ENCODE measurements at regions not wholly inside any gene's neighbourhood (a gene's known extent, or its start where the extent isn't known, plus 50 kb on each side); places are given as distances from the start of the nearest gene placed in this dataset.

DNA sequence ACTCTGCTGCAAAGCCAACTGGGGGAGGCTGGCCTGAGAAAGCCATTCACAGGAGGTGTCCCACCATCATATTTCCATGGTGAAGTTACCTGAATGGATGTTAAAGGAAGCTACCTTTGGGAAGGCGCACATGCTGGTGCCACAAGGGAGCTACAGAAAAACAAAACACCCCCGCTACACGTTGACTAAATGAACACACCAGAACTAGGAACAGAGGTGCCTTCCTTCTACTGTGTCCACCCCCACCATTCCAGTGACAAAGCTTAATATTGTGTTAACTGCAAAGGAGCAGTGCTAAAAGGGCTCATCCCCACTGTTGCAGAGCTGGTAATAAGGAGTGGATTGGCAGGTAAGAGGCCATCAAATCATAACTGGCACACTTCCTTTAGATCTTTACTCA lies 420.0 kb upstream of the PODXL start:
- H3K4me2 ChIP-seq (ENCODE audit: low read length) = no peak overlapping the region
- H3K27ac ChIP-seq (ENCODE audit: low read depth, low read length) = no peak overlapping the region
- no peaks in the 10 kb centered on the region for H3K36me3 ChIP-seq (ENCODE audit: insufficient read depth, low read length)
- H3K4me1 ChIP-seq (ENCODE audit: insufficient read depth, low read length) = no peaks in the 10 kb centered on the region
- no peaks in the 10 kb centered on the region for H3K79me2 ChIP-seq (ENCODE audit: insufficient read depth, low read length)
- Mint-ChIP-seq H3K9me3 (ENCODE audit: unreplicated experiment) (peaks cover 5% of the 10 kb centered on the region), H3K4me1 (ENCODE audit: low read depth, unreplicated experiment) (no peaks in the 10 kb centered on the region), H3K27ac (ENCODE audit: unreplicated experiment) (no peak overlapping the region), H3K36me3 (ENCODE audit: low read depth, unreplicated experiment) (no peaks in the 10 kb centered on the region), H3K27me3 (ENCODE audit: low read depth, unreplicated experiment) (peaks cover 3% of the 10 kb centered on the region), H3K4me3 (ENCODE audit: unreplicated experiment) (no peak overlapping the region)
- no peak for TF ChIP-seq EZH2 (IDR thresholded peaks at IDR 0.05; ENCODE audit: insufficient read depth, low read length)
- TF ChIP-seq, protein P1, sequence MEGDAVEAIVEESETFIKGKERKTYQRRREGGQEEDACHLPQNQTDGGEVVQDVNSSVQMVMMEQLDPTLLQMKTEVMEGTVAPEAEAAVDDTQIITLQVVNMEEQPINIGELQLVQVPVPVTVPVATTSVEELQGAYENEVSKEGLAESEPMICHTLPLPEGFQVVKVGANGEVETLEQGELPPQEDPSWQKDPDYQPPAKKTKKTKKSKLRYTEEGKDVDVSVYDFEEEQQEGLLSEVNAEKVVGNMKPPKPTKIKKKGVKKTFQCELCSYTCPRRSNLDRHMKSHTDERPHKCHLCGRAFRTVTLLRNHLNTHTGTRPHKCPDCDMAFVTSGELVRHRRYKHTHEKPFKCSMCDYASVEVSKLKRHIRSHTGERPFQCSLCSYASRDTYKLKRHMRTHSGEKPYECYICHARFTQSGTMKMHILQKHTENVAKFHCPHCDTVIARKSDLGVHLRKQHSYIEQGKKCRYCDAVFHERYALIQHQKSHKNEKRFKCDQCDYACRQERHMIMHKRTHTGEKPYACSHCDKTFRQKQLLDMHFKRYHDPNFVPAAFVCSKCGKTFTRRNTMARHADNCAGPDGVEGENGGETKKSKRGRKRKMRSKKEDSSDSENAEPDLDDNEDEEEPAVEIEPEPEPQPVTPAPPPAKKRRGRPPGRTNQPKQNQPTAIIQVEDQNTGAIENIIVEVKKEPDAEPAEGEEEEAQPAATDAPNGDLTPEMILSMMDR (IDR thresholded peaks at IDR 0.05; ENCODE audit: insufficient read depth, low read depth, low read length) = no peak
- H2AFZ ChIP-seq (ENCODE audit: low read depth, low read length) = no peak overlapping the region
- H4K20me1 ChIP-seq (ENCODE audit: insufficient read depth, low read length) = no peaks in the 10 kb centered on the region
- H3K4me3 ChIP-seq (ENCODE audit: insufficient read depth, low read depth, low read length) = no peak overlapping the region
- DNase-seq (ENCODE audit: low read depth) = no peak
- H3K27me3 ChIP-seq (ENCODE audit: insufficient read depth, low read length) = no peaks in the 10 kb centered on the region
- no peaks in the 10 kb centered on the region for H3K9me3 ChIP-seq (ENCODE audit: insufficient read depth, low read depth, low read length)
- no peak for FAIRE-seq
- H3K9ac ChIP-seq (ENCODE audit: low read length) = no peak overlapping the region

DNA sequence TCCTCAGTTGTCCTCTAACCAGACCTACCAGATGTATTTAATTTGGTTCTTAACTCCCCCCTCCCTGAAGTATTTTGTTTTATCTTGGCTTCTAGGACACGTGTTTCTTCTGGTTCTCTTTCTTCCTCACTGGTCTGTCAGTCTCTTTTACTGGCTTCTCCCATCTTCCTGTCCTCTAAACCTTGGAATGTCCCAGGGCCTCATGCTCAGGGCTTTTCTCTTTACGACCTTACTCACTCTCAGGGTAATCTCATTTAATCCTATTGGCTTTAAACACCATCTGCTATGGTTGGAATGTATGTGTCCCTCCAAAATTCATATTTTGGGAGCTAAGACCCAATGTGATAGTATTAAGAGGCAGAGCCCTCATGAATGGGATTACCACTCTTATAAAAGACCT lies 418.2 kb upstream of the PODXL start:
- no peak overlapping the region for H3K4me2 ChIP-seq (ENCODE audit: low read length)
- no peak overlapping the region for H3K4me3 Mint-ChIP-seq (ENCODE audit: unreplicated experiment)
- FAIRE-seq = no peak
- no peaks in the 10 kb centered on the region for H3K27me3 ChIP-seq (ENCODE audit: insufficient read depth, low read length)
- no peaks in the 10 kb centered on the region for H3K79me2 ChIP-seq (ENCODE audit: insufficient read depth, low read length)
- no peak overlapping the region for H3K9ac ChIP-seq (ENCODE audit: low read length)
- TF ChIP-seq, protein P1 (IDR thresholded peaks at IDR 0.05; ENCODE audit: insufficient read depth, low read depth, low read length) = no peak
- no peak for TF ChIP-seq EZH2 (IDR thresholded peaks at IDR 0.05; ENCODE audit: insufficient read depth, low read length)
- H3K27ac ChIP-seq (ENCODE audit: low read depth, low read length) = no peak overlapping the region
- H3K4me1 ChIP-seq (ENCODE audit: insufficient read depth, low read length) = no peaks in the 10 kb centered on the region
- H3K4me3 ChIP-seq (ENCODE audit: insufficient read depth, low read depth, low read length) = no peak overlapping the region
- H3K9me3 Mint-ChIP-seq (ENCODE audit: unreplicated experiment) = peaks cover 3% of the 10 kb centered on the region
- no peaks in the 10 kb centered on the region for H3K36me3 ChIP-seq (ENCODE audit: insufficient read depth, low read length)
- H3K9me3 ChIP-seq (ENCODE audit: insufficient read depth, low read depth, low read length) = no peaks in the 10 kb centered on the region
- no peaks in the 10 kb centered on the region for H3K36me3 Mint-ChIP-seq (ENCODE audit: low read depth, unreplicated experiment)
- H3K27ac Mint-ChIP-seq (ENCODE audit: unreplicated experiment) = no peak overlapping the region
- no peaks in the 10 kb centered on the region for H3K27me3 Mint-ChIP-seq (ENCODE audit: low read depth, unreplicated experiment)
- no peak for DNase-seq (ENCODE audit: low read depth)
- no peaks in the 10 kb centered on the region for H3K4me1 Mint-ChIP-seq (ENCODE audit: low read depth, unreplicated experiment)
- H2AFZ ChIP-seq (ENCODE audit: low read depth, low read length) = no peak overlapping the region
- H4K20me1 ChIP-seq (ENCODE audit: insufficient read depth, low read length) = no peaks in the 10 kb centered on the region

- H3K27me3 Mint-ChIP-seq (ENCODE audit: low read depth, unreplicated experiment) = peaks cover 6% of the 10 kb centered on the region
- Histone ChIP-seq H3K27ac (ENCODE audit: low read depth, low read length) (no peak overlapping the region), H3K4me2 (ENCODE audit: low read length) (no peak overlapping the region), H3K36me3 (ENCODE audit: insufficient read depth, low read length) (no peaks in the 10 kb centered on the region), H3K9me3 (ENCODE audit: insufficient read depth, low read depth, low read length) (no peaks in the 10 kb centered on the region), H3K79me2 (ENCODE audit: insufficient read depth, low read length) (no peaks in the 10 kb centered on the region), H3K9ac (ENCODE audit: low read length) (no peak overlapping the region), H2AFZ (ENCODE audit: low read depth, low read length) (no peak overlapping the region), H3K4me3 (ENCODE audit: insufficient read depth, low read depth, low read length) (no peak overlapping the region), H3K4me1 (ENCODE audit: insufficient read depth, low read length) (no peaks in the 10 kb centered on the region), H4K20me1 (ENCODE audit: insufficient read depth, low read length) (no peaks in the 10 kb centered on the region), H3K27me3 (ENCODE audit: insufficient read depth, low read length) (no peaks in the 10 kb centered on the region)
- H3K27ac Mint-ChIP-seq (ENCODE audit: unreplicated experiment) = no peak overlapping the region
- TF ChIP-seq EZH2 (IDR thresholded peaks at IDR 0.05; ENCODE audit: insufficient read depth, low read length) = no peak
- TF ChIP-seq, protein P1 (IDR thresholded peaks at IDR 0.05; ENCODE audit: insufficient read depth, low read depth, low read length) = no peak
- peaks cover under 1% of the 10 kb centered on the region for H3K9me3 Mint-ChIP-seq (ENCODE audit: unreplicated experiment)
- no peaks in the 10 kb centered on the region for H3K36me3 Mint-ChIP-seq (ENCODE audit: low read depth, unreplicated experiment)
- H3K4me3 Mint-ChIP-seq (ENCODE audit: unreplicated experiment) = no peak overlapping the region
- no peaks in the 10 kb centered on the region for H3K4me1 Mint-ChIP-seq (ENCODE audit: low read depth, unreplicated experiment)
- FAIRE-seq (no peak), DNase-seq (ENCODE audit: low read depth) (no peak)
Observed at GRCh38 chr7:131972251-131972650, 415.8 kb upstream of the PODXL start.

Data from astrocyte (in vitro differentiated cells and primary cell).